Loucy (cell line): ENCODE measurements at regions not wholly inside any gene's neighbourhood (a gene's known extent, or its start where the extent isn't known, plus 50 kb on each side); places are given as distances from the start of the nearest gene placed in this dataset.
"Not testable (repeated sequence)": the region's sequence is repeated elsewhere in the genome, so short reads cannot be mapped to it uniquely, and the experiment has no call there.

Source experiments
- H2AFZ ChIP-seq: fragments of 200-600 bp; sonication (generic); 2 replicates; pipeline ENCODE4 v1.6.0; 2016; ENCODE audit warnings: antibody characterized with exemption, mild to moderate bottlenecking, low read length, moderate library complexity
- H3F3A ChIP-seq: fragments of 200-600 bp; 2 replicates; pipeline ENCODE4 v1.6.0; 2016; ENCODE audit warnings: antibody characterized with exemption, low read depth, mild to moderate bottlenecking
- H3K27me3 ChIP-seq: fragments of 200-600 bp; sonication (generic); 2 replicates; pipeline ENCODE4 v1.6.1; 2014; ENCODE audit warnings: low read length, mild to moderate bottlenecking; ENCODE audit not compliant: insufficient read depth, poor library complexity, severe bottlenecking
- H3K36me3 ChIP-seq: fragments of 200-600 bp; sonication (generic); 2 replicates; pipeline ENCODE4 v1.6.1; 2016; ENCODE audit warnings: low read length; ENCODE audit not compliant: insufficient read depth
- H3K4me1 ChIP-seq: fragments of 200-600 bp; sonication (generic); 2 replicates; pipeline ENCODE4 v1.5.1; 2014; ENCODE audit warnings: low read length, mild to moderate bottlenecking; ENCODE audit not compliant: insufficient read depth, poor library complexity, severe bottlenecking
- H3K4me2 ChIP-seq: fragments of 200-600 bp; sonication (generic); 2 replicates; pipeline ENCODE4 v1.6.0; 2014; ENCODE audit warnings: antibody characterized with exemption, low read length, low read depth, mild to moderate bottlenecking; ENCODE audit not compliant: poor library complexity, severe bottlenecking
- H3K4me3 ChIP-seq: fragments of 200-600 bp; sonication (generic); 2 replicates; pipeline ENCODE4 v1.5.1; 2014; ENCODE audit warnings: low read length, mild to moderate bottlenecking, mixed read lengths; ENCODE audit not compliant: poor library complexity, severe bottlenecking
- H3K79me2 ChIP-seq: fragments of 200-600 bp; sonication (generic); 2 replicates; pipeline ENCODE4 v1.6.1; 2014; ENCODE audit warnings: low read length; ENCODE audit not compliant: insufficient read depth
- H3K9ac ChIP-seq: fragments of 200-600 bp; sonication (generic); 2 replicates; pipeline ENCODE4 v1.6.0; 2014; ENCODE audit warnings: mild to moderate bottlenecking, low read depth, low read length, moderate library complexity; ENCODE audit not compliant: poor library complexity, severe bottlenecking
- H3K9me2 ChIP-seq: fragments of 200-600 bp; sonication (generic); replicated peaks from 2 replicates; pipeline ENCODE4 v1.6.1; 2016; ENCODE audit warnings: low read depth, low read length, mixed read lengths
- H3K9me3 ChIP-seq: fragments of 200-600 bp; sonication (generic); 2 replicates; pipeline ENCODE4 v1.6.1; 2014; ENCODE audit warnings: mild to moderate bottlenecking, antibody characterized with exemption, low read length, low read depth; ENCODE audit not compliant: insufficient read depth
- H4K20me1 ChIP-seq: fragments of 200-600 bp; sonication (generic); 2 replicates; pipeline ENCODE4 v1.6.0; 2014; ENCODE audit warnings: antibody characterized with exemption, low read length, mild to moderate bottlenecking; ENCODE audit not compliant: insufficient read depth, poor library complexity, severe bottlenecking
- CTCF ChIP-seq: fragments of 200-600 bp; sonication (generic); conservative IDR thresholded peaks from 2 replicates; pipeline ENCODE4 v1.5.1; 2014; ENCODE audit warnings: mild to moderate bottlenecking, antibody characterized with exemption, low read length
- EZH2phosphoT487 ChIP-seq: fragments of 200-600 bp; IDR thresholded peaks from 2 replicates; pipeline ENCODE4 v1.6.1; 2018; ENCODE audit warnings: antibody characterized with exemption, mild to moderate bottlenecking, moderate library complexity, borderline replicate concordance

- Histone ChIP-seq H3K4me1 (peaks cover 12% of the 10 kb centered on the region), H3K4me3 (no peak overlapping the region), H3K36me3 (no peaks in the 10 kb centered on the region), H3K79me2 (no peaks in the 10 kb centered on the region), H3K4me2 (no peak overlapping the region), H3K27me3 (no peaks in the 10 kb centered on the region), H3K9ac (no peak overlapping the region), H3K9me3 (no peaks in the 10 kb centered on the region), H3F3A (no peaks in the 10 kb centered on the region), H2AFZ (no peak overlapping the region), H4K20me1 (no peaks in the 10 kb centered on the region), H3K9me2 (no peaks in the 10 kb centered on the region)
- no peak for TF ChIP-seq EZH2phosphoT487
- TF ChIP-seq CTCF: no peak
Observed at GRCh38 chr4:26207631-26208030, 113.2 kb upstream of the RBPJ start.

- Histone ChIP-seq H3K36me3 (no peaks in the 10 kb centered on the region), H4K20me1 (no peaks in the 10 kb centered on the region), H3K4me3 (no peak overlapping the region), H3K9me3 (no peaks in the 10 kb centered on the region; the same call in 1 of the 2 replicates), H3K79me2 (no peaks in the 10 kb centered on the region), H2AFZ (no peak overlapping the region), H3K27me3 (no peaks in the 10 kb centered on the region), H3K9ac (no peak overlapping the region), H3F3A (no peaks in the 10 kb centered on the region), H3K4me2 (no peak overlapping the region), H3K4me1 (peaks cover 12% of the 10 kb centered on the region), H3K9me2 (no peaks in the 10 kb centered on the region)
- no peak for TF ChIP-seq EZH2phosphoT487
- TF ChIP-seq CTCF: no peak
Observed at GRCh38 chr4:26208237-26208994, 112.4 kb upstream of the RBPJ start.

GRCh38 chr4:26209378-26209777 lies 111.4 kb upstream of the RBPJ start:
- not testable (repeated sequence) for H3K36me3 ChIP-seq, H3K79me2 ChIP-seq, H3K4me2 ChIP-seq, H3K4me1 ChIP-seq, H3K9me2 ChIP-seq, H4K20me1 ChIP-seq, H3K27me3 ChIP-seq, H3K9ac ChIP-seq, H2AFZ ChIP-seq, H3K4me3 ChIP-seq, H3K9me3 ChIP-seq, H3F3A ChIP-seq

GRCh38 chr4:26212528-26212927 lies 108.3 kb upstream of the RBPJ start:
- H3K27me3 ChIP-seq: no peaks in the 10 kb centered on the region
- H3K4me1 ChIP-seq: no peaks in the 10 kb centered on the region
- no peaks in the 10 kb centered on the region for H3K79me2 ChIP-seq
- H2AFZ ChIP-seq: no peak overlapping the region
- no peak overlapping the region for H3K4me2 ChIP-seq
- H3K4me3 ChIP-seq: no peak overlapping the region
- H3K9me3 ChIP-seq: no peaks in the 10 kb centered on the region; the same call in 1 of the 2 replicates
- no peaks in the 10 kb centered on the region for H4K20me1 ChIP-seq
- no peak overlapping the region for H3K9ac ChIP-seq
- H3K9me2 ChIP-seq: no peaks in the 10 kb centered on the region
- TF ChIP-seq EZH2phosphoT487 (no peak), CTCF (no peak)
- H3K36me3 ChIP-seq: no peaks in the 10 kb centered on the region
- no peaks in the 10 kb centered on the region for H3F3A ChIP-seq
